DOHH2 (cell line): ENCODE measurements at regions not wholly inside any gene's neighbourhood (a gene's known extent, or its start where the extent isn't known, plus 50 kb on each side); places are given as distances from the start of the nearest gene placed in this dataset.

Experiments
- CTCF ChIP-seq: fragments of 200-600 bp; sonication (generic); IDR thresholded peaks from one replicate; pipeline ENCODE4 v1.5.1; 2014; ENCODE audit warnings: antibody characterized with exemption, mild to moderate bottlenecking, low read depth, low read length; ENCODE audit not compliant: poor library complexity, severe bottlenecking
- EZH2phosphoT487 ChIP-seq: fragments of 200-600 bp; sonication (generic); IDR thresholded peaks from 2 replicates; pipeline ENCODE4 v1.6.1; 2017; ENCODE audit warnings: borderline replicate concordance, mild to moderate bottlenecking, antibody characterized with exemption, low read length, moderate library complexity, mixed read lengths

GRCh38 chr16:47925811-47926460 is 229.9 kb downstream of the ABCC12 start:
- no peak for TF ChIP-seq CTCF
- TF ChIP-seq EZH2phosphoT487, result no peak
